GM12873 (cell line): ENCODE measurements at regions not wholly inside any gene's neighbourhood (a gene's known extent, or its start where the extent isn't known, plus 50 kb on each side); places are given as distances from the start of the nearest gene placed in this dataset.

Experiments used
- CTCF ChIP-seq: IDR thresholded peaks from 2 replicates; pipeline ENCODE4 v1.5.1; 2012; ENCODE audit warnings: low read depth, mild to moderate bottlenecking, moderate library complexity, low read length, control low read depth; ENCODE audit not compliant: insufficient read depth; ENCODE audit errors: missing control alignments

GRCh38 chr13:89034015-89034414 is 1362.8 kb downstream of the SLITRK5 start:
- no peak for TF ChIP-seq CTCF

GRCh38 chr13:89052699-89053098 is 1381.5 kb downstream of the SLITRK5 start:
- no peak for TF ChIP-seq CTCF

GRCh38 chr13:89053418-89053817 is 1382.2 kb downstream of the SLITRK5 start:
- TF ChIP-seq CTCF, result no peak

- no peak for TF ChIP-seq CTCF
These were observed 1386.1 kb downstream of the SLITRK5 start for GRCh38 chr13:89057274-89057673.

- no peak for TF ChIP-seq CTCF
These were observed 1386.7 kb downstream of the SLITRK5 start for GRCh38 chr13:89057862-89058261.

GRCh38 chr13:89061821-89062220 is 1390.7 kb downstream of the SLITRK5 start:
- no peak for TF ChIP-seq CTCF

- TF ChIP-seq CTCF, result peak; percentile 42
These were observed 1395.8 kb downstream of the SLITRK5 start for GRCh38 chr13:89066868-89067466.
